HG02885 (cell line): ENCODE measurements at regions not wholly inside any gene's neighbourhood (a gene's known extent, or its start where the extent isn't known, plus 50 kb on each side); places are given as distances from the start of the nearest gene placed in this dataset.

Source experiments
- ATAC-seq: cut with Tn5 transposase; IDR thresholded peaks from one replicate; pipeline ENCODE4 v1.9.1; 2021; ENCODE audit warnings: mild to moderate bottlenecking; ENCODE audit not compliant: unreplicated experiment, poor library complexity

DNA sequence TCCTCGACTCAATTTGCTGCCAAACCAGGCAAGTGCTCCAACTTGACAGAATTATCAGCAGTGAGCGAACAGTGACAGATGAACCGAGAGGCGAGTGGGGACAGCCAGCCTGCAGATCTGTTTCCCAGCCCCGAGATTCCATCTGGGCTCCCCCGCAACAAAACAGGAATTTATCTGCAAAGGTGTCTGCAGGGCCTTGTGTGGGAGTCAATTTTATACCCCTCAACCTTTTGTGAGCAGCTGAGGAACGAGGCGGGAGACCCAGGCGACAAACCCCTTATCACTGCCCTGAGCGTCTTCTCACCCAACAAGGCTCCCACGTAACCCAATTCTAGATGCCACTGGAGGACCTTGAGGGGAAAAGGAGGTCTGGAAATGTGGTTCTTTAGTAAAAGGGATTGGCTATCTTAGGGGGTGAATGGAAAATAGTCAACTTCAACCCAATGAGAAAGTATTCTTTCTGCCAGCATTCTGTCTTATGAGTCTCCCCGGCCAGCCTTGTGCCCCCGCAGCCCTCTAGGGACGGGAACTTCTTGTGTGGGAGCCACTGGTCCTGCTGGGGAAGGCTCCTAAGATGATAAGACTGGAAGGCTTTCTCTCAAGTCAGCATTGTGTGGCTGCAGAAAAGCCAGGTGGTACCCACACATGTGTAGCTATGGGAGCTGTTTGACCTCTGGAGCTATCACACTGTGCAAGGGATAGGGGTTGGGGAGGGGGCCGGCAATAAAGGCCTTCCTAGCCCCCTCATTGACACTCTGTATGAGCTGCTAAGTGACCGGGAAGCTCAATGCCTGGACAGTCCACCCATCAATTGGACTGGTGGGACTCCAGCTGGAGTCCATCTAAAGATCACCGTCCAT lies 527.9 kb downstream of the SHQ1 start:
- no peak for ATAC-seq

GRCh38 chr3:72319194-72320094 lies 528.8 kb downstream of the SHQ1 start:
- ATAC-seq = no peak

- ATAC-seq = no peak
Measured at GRCh38 chr3:72318504-72319193, 529.6 kb downstream of the SHQ1 start.

DNA sequence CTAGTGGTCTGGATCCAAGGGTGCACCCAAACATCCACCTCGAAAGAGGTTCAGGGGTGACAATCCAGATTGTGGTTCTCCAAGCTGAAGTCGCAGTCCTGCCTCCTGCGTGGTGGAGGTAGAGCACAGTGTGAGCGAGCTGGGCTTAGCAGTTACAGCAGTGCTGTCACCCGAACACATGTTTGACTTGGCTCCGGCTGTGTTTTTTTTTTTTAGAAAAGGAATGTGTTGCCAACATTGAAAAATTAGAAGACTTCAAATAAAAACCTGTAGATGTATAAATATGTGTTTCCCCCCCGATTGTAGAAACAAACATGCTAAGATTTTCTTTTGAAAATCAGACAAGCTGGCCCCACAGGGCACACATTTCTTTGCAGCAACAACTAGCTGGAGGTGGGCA lies 530.8 kb downstream of the SHQ1 start:
- ATAC-seq = no peak

GRCh38 chr3:72316501-72317279 lies 531.6 kb downstream of the SHQ1 start:
- ATAC-seq = no peak

- no peak for ATAC-seq
Measured at GRCh38 chr3:72313308-72313707, 528.4 kb upstream of the PROK2 start.

- peak; percentile 40 for ATAC-seq
Measured at GRCh38 chr3:72312339-72312738, 527.4 kb upstream of the PROK2 start.

- ATAC-seq = no peak
Measured at GRCh38 chr3:72311425-72311824, 526.5 kb upstream of the PROK2 start.

DNA sequence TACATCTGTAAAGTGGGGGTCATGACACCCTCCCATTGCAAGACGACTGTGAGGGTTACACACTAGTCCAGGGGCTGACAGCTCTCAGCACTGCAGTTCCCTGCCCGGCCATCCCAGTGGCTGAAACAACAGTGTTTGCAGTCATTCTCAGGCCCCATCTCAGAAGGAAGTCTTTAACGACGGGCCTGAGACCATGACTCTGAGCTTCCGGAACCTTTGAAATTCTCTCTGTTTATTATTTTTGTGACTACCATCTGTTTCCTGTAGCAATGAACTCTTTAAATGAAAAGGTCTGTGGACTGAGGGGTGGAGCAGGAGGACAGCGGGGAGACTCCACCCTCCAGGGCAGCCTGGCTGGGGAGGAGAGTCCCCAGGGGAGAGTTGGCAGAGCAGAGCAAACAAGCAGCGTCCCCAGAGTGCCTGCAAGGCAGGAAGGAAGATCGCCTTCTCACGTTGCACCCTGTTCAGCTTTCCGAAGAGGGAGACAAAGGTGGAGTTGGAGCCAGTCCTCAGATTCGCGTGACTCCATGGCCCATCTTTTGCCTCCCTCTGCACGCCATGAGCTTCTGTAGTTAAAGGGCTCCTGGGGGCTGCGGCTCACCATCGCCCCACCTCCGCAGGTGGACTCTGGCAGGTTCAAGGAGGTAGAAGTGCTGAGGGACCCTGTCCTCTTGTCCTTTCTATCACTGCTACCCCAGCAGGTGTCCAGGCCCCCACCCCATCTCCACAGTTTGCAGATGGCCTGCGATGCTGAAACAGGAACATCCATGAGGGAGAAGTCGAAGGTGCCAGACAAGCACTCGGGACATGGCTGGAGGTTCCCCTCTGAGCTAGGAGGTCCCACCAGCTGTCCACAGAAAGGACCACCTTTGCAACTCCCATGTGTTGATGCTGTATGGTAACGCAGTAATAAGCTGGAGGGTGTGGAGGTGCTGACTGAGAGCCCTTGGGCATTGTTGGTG lies 525.8 kb upstream of the PROK2 start:
- ATAC-seq = peak; percentile 94

GRCh38 chr3:72309661-72310418 lies 524.9 kb upstream of the PROK2 start:
- ATAC-seq = no peak

- no peak for ATAC-seq
Measured at GRCh38 chr3:72308641-72309040, 523.7 kb upstream of the PROK2 start.

DNA sequence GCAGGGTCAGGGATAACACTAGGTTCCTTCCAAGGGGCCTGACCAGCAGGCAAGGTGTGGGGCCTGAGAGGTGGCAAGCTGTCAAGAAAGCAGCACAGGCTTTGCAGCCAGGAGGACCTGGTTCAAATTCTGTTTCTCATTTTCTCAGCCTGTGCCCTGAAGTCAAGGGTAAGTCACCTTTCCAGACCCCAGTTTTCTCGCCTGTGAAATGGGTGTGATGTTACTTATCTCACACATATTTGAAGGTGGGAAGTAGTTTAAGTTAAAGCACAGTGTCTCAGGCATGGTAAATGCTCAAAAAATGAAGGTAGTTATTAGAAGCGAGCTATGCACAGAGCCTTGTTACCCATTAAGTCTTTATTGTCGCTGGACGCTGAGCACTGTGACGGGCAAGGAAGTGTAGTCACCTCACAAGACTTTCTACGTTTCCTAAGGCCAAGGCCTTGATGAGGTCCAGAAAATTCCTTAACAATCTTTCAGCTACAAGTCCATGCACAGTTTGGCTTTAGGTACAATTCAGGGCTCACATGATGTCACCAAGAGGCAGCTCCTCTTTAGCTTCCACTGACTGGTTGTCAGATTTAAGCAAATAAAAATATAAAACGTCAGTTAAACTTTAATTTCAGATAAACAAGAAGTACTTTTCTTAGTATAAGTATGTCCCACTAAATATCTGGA lies 522.6 kb upstream of the PROK2 start:
- ATAC-seq = no peak

DNA sequence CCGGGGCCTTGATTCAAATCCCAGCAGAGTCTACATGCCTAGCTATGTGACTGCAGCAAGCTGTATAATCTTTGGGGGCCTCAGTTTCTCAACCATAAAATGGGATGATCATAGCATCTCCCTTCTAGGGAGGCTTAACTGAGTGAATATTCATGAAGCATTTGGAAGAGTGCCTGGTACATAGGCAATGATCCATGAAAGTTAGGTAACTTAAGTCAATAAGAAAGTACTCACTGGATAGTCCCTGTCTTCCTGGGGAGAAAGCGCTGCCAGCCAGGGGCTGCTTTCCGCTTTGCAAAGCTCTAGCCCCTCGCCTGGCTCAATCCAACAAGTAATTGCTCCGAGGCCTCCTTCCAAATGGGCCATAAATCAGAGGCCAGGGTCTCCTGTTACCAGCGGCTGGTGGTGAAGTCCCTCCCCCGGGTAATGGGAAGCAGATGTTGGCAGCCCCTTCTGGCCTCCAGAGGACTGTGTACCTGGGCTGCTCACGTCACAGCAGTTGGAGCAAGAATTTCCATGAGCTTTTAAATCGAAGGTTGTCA lies 521.9 kb upstream of the PROK2 start:
- ATAC-seq = no peak

DNA sequence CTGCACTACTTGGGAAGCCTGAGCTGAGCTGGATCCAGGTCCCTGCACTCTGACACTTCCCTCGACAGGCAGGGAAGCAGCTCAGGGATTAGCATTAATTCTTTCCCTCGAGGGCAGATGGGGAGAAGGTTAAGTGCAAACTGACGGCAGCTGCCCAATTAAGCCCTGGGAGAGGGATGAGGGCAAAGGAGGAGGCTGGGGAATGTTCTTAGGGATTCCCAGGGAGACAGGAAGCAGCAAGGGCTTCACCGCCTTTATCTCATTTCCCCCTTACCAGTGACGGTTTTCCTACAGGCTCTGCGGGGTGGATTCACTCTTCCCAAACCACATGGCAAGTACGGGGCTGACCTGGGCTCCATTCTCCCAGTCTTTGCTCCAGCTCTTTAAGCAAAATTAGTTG lies 519.0 kb upstream of the PROK2 start:
- no peak for ATAC-seq

GRCh38 chr3:72301779-72302178 lies 516.8 kb upstream of the PROK2 start:
- ATAC-seq = no peak

DNA sequence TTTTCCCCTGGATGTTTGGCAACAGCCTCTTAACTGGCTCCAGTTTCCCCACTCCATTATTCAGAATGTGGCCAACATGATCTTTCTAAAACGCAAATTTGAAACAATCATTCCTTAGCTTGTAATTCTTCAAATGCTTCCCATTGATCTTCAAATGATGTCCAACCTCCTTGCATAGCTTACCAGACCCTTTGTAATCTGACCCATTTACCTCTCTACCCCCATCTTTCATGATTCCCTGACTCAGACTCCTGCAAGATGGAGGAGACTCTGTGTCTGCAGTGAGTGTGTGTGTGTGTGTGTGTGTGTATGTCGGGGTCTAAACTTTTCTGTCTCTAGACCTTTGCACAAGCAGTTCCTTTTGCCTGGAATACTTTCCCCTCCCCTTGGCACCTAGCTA lies 515.7 kb upstream of the PROK2 start:
- ATAC-seq = no peak

GRCh38 chr3:72299823-72300222 lies 514.9 kb upstream of the PROK2 start:
- ATAC-seq = no peak
